SK-N-SH (cell line): ENCODE measurements at regions not wholly inside any gene's neighbourhood (a gene's known extent, or its start where the extent isn't known, plus 50 kb on each side); places are given as distances from the start of the nearest gene placed in this dataset.

Experiments
- CHD2 ChIP-seq: fragments of 150-350 bp; IDR thresholded peaks from 2 replicates; pipeline ENCODE4 v1.6.1; 2018; ENCODE audit warnings: low read length; ENCODE audit not compliant: partially characterized antibody
- CTCF ChIP-seq: fragments of 200-600 bp; sonication (generic); IDR thresholded peaks from 2 replicates; pipeline ENCODE4 v1.6.1; 2017; ENCODE audit warnings: antibody characterized with exemption, mild to moderate bottlenecking, moderate library complexity
- JUND ChIP-seq: IDR thresholded peaks from 2 replicates; pipeline ENCODE4 v1.4.0; 2012
- MXI1 ChIP-seq: IDR thresholded peaks from 2 replicates; pipeline ENCODE4 v1.6.1; 2012; ENCODE audit warnings: mild to moderate bottlenecking, low read depth, low read length, improper control_type of control experiment
- NRF1 ChIP-seq: IDR thresholded peaks from 2 replicates; pipeline ENCODE4 v1.6.1; 2012; ENCODE audit warnings: low read depth, mild to moderate bottlenecking, low read length
- SIN3A ChIP-seq: IDR thresholded peaks from 2 replicates; pipeline ENCODE4 v1.6.1; 2012; ENCODE audit warnings: low read depth, mild to moderate bottlenecking, low read length, moderate library complexity, borderline replicate concordance

GRCh38 chr14:34363733-34364134 lies 98.3 kb downstream of the SPTSSA start:
- TF ChIP-seq CTCF (no peak), SIN3A (no peak), JUND (no peak), CHD2 (no peak), NRF1 (no peak), MXI1 (no peak)
